Uterus (tissue), 3 donors: ENCODE measurements at regions not wholly inside any gene's neighbourhood (a gene's known extent, or its start where the extent isn't known, plus 50 kb on each side); places are given as distances from the start of the nearest gene placed in this dataset.
"Not testable (repeated sequence)": the region's sequence is repeated elsewhere in the genome, so short reads cannot be mapped to it uniquely, and the experiment has no call there.

Source experiments
- DNase-seq, 2 donors: peaks; one replicate each; pipeline ENCODE4 v3.0.0-alpha.2; 2019 to 2020
- H3K27ac ChIP-seq, 2 donors: fragments of 200-600 bp; sonication (generic); 1 replicate in 1 of 2; 2 replicates in 1 of 2; pipeline ENCODE4 v1.5.1; 2016 to 2018
- H3K27me3 ChIP-seq, 2 donors: fragments of 200-600 bp; sonication (generic); one replicate each; pipeline ENCODE4 v1.5.1; 2018 to 2019; ENCODE audit warnings: control low read depth in 1 of 2
- H3K36me3 ChIP-seq, 2 donors: fragments of 200-600 bp; sonication (generic); one replicate each; pipeline ENCODE4 v1.5.1; 2019; ENCODE audit warnings: control low read depth in 1 of 2
- H3K4me1 ChIP-seq, 2 donors: fragments of 200-600 bp; sonication (generic); one replicate each; pipeline ENCODE4 v1.5.1; 2018 to 2019; ENCODE audit warnings: control low read depth in 1 of 2
- H3K4me3 ChIP-seq, 2 donors: fragments of 200-600 bp; sonication (generic); 1 replicate in 1 of 2; 2 replicates in 1 of 2; pipeline ENCODE4 v1.5.1; 2018 to 2019; ENCODE audit warnings: mild to moderate bottlenecking in 1 of 2
- H3K9me3 ChIP-seq, 2 donors: fragments of 200-600 bp; sonication (generic); one replicate each; pipeline ENCODE4 v1.5.1; 2019; ENCODE audit warnings: control low read depth in 1 of 2
- POLR2A ChIP-seq, 2 donors: fragments of 450-650 bp; IDR thresholded peaks; one replicate each; pipeline ENCODE4 v1.6.1; 2016; ENCODE audit warnings: antibody characterized with exemption in 2 of 2, mild to moderate bottlenecking in 1 of 2, moderate library complexity in 1 of 2
- intact Hi-C: fragments of 100-400 bp; cut with DNase I; formaldehyde crosslinking; loops from one replicate; pipeline ENCODE4 v1.15.1; 2023; ENCODE audit warnings: low total_unique reads
- TF ChIP-seq, protein P1 (sequence below), 4 experiments: fragments of 200-600 bp in 2 of 4; fragments of 450-650 bp in 2 of 4; sonication (generic) in 2 of 4; IDR thresholded peaks; one replicate each; pipeline ENCODE4 v1.5.1; 2016 to 2019; ENCODE audit warnings: antibody characterized with exemption in 4 of 4, mild to moderate bottlenecking in 2 of 4, moderate library complexity in 1 of 4
- donor health status: DM: yes; HTN: yes; CAD: no.

DNA sequence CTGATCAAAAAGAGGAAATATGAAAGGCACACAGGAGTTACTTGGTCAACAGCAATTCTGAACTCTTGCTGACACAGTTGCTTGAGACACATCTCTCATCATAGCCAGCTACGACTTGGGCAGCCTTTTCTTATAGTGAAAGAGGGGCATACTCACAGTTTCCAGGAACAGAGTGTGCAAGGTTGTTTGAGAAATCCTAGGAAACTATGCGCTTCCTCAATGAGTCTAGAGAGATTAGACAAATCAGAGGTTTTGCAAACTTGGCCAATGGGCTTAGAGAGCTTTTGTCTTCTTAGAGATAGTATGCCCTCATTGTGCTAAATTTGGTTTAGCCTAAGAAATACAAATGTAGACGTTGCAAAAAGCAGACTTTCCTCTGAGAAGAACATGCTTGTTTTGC, 370.4 kb downstream of the HGF start:
- Histone ChIP-seq H3K9me3 (no peaks in the 10 kb centered on the region), H3K4me1 (no peaks in the 10 kb centered on the region), H3K27ac (no peak overlapping the region), H3K4me3 (no peak overlapping the region), H3K27me3 (no peaks in the 10 kb centered on the region), H3K36me3 (no peaks in the 10 kb centered on the region)
- intact Hi-C loops: no loop called here
- DNase-seq: no peak
- TF ChIP-seq, protein P1, sequence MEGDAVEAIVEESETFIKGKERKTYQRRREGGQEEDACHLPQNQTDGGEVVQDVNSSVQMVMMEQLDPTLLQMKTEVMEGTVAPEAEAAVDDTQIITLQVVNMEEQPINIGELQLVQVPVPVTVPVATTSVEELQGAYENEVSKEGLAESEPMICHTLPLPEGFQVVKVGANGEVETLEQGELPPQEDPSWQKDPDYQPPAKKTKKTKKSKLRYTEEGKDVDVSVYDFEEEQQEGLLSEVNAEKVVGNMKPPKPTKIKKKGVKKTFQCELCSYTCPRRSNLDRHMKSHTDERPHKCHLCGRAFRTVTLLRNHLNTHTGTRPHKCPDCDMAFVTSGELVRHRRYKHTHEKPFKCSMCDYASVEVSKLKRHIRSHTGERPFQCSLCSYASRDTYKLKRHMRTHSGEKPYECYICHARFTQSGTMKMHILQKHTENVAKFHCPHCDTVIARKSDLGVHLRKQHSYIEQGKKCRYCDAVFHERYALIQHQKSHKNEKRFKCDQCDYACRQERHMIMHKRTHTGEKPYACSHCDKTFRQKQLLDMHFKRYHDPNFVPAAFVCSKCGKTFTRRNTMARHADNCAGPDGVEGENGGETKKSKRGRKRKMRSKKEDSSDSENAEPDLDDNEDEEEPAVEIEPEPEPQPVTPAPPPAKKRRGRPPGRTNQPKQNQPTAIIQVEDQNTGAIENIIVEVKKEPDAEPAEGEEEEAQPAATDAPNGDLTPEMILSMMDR (IDR thresholded peaks at IDR 0.05): no peak
- no peak for TF ChIP-seq POLR2A (IDR thresholded peaks at IDR 0.05)

DNA sequence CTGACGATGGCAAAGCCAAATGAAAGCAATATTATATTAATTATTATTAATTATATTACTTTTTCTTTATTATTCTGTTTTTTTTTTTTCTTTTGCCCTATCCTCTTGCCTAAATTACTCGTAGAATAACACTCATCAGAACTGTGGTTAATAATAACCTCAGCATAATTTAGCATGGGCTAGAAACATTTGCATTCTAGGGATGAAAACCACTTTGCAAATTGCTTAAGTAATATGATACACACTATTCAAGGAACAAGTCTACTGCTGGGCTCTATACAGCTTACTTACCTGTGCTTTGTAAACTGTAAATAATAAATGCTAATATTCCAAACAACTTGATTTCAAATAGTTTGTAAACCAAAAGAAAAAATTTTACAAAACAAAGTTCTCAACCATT, 375.8 kb downstream of the HGF start:
- Histone ChIP-seq H3K4me1 (no peaks in the 10 kb centered on the region), H3K27ac (no peak overlapping the region), H3K36me3 (no peaks in the 10 kb centered on the region), H3K9me3 (no peaks in the 10 kb centered on the region), H3K4me3 (no peak overlapping the region), H3K27me3 (no peaks in the 10 kb centered on the region)
- no peak for DNase-seq
- TF ChIP-seq, protein P1 (IDR thresholded peaks at IDR 0.05): no peak
- no peak for TF ChIP-seq POLR2A (IDR thresholded peaks at IDR 0.05)
- intact Hi-C loops: no loop called here

DNA sequence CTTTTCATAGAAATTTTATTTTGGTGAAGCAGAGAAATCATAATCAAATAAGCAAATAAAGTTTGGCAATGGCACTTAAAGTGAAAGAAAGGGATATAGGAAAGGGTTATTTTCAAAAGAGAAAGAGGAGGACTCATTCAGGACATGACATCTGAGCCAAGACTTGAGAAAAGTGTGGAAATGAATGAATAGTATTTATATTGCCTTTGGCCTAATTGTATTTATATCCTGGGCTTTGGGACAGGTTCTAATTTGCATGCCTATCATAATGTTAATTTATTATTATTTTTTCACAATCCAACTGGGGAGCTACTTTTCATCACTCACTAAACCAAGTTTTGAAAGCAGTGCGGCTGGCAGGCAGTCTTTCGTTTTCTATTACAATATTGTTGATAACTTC, 376.8 kb downstream of the HGF start:
- intact Hi-C loops: no loop called here
- Histone ChIP-seq H3K4me3 (no peak overlapping the region), H3K36me3 (no peaks in the 10 kb centered on the region), H3K27me3 (no peaks in the 10 kb centered on the region), H3K27ac (no peak overlapping the region), H3K4me1 (no peaks in the 10 kb centered on the region), H3K9me3 (no peaks in the 10 kb centered on the region)
- no peak for DNase-seq
- TF ChIP-seq, protein P1 (IDR thresholded peaks at IDR 0.05): no peak
- TF ChIP-seq POLR2A (IDR thresholded peaks at IDR 0.05): no peak

DNA sequence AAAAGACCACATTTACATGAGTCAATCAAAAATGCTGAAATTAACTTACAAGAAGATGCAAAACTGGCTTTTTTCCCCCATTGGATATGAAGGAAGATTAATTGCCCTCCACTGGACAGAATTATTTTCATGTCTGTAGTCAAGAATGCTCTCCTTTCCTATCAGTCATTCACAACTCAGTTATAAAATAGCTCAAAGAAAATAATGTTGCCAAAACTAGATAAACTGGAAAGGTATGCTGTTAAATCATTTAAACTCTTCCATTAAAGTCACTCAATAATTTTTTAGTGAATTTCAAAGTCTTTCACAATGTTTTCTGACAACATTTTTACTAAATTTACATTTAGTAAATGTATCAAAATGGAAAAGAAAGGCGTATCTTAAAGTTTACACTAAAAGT, 384.5 kb downstream of the HGF start:
- Histone ChIP-seq H3K4me3 (no peak overlapping the region), H3K9me3 (no peaks in the 10 kb centered on the region), H3K36me3 (no peaks in the 10 kb centered on the region), H3K27ac (no peak overlapping the region), H3K4me1 (no peaks in the 10 kb centered on the region), H3K27me3 (no peaks in the 10 kb centered on the region)
- intact Hi-C loops: no loop called here
- no peak for TF ChIP-seq POLR2A (IDR thresholded peaks at IDR 0.05)
- TF ChIP-seq, protein P1 (IDR thresholded peaks at IDR 0.05): no peak
- DNase-seq: no peak

DNA sequence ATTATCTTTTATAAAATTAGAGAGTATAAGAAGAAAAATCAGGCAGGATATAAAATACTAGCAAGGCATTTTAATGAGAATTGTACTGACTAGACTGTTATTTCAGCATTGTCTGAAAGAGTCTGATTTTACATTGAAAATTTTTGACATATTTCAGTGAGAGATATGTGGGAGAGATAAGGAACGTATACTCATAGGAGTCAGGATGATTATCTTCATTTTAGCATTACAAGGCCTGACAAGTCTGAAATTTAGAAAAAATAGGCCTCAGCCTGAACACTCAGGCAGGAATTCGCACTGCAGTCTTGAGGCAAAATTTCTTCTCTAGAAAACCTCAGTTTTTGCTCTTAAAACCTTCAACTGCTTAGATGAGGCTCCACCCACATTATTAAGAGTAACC, 386.0 kb downstream of the HGF start:
- no peaks in the 10 kb centered on the region for H3K36me3 ChIP-seq
- intact Hi-C loops: no loop called here
- TF ChIP-seq, protein P1 (IDR thresholded peaks at IDR 0.05): no peak
- no peak for TF ChIP-seq POLR2A (IDR thresholded peaks at IDR 0.05)

DNA sequence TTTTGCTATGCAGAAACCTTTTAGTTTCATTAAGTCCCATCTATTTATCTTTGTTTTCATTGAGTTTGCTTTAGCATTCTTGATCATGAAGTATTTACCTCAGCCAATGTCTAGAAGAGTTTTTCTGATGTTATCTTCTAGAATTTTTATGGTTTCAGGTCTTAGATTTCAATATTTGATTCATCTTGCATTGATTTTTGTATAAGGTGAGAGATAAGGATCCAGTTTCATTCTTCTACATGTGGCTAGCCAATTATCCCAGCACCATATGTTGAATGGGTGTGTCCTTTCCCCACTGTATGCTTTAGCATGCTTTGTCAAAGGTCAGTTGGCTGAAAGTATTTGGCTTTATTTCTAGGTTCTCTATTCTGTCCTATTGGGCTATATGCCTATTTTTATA, 395.2 kb downstream of the HGF start:
- intact Hi-C loops, H3K36me3 ChIP-seq, H3K4me3 ChIP-seq, H3K9me3 ChIP-seq, DNase-seq, H3K4me1 ChIP-seq, H3K27ac ChIP-seq, H3K27me3 ChIP-seq: not testable (repeated sequence)

More for the DNA sequence above, 386.0 kb downstream of the HGF start:
- no peak for DNase-seq
- no peaks in the 10 kb centered on the region for H3K4me1 ChIP-seq
- H3K9me3 ChIP-seq: no peaks in the 10 kb centered on the region
- H3K27ac ChIP-seq: no peak overlapping the region
- H3K4me3 ChIP-seq: no peak overlapping the region
- H3K27me3 ChIP-seq: no peaks in the 10 kb centered on the region
